ENCODE measurements at regions not wholly inside any gene's neighbourhood (a gene's known extent, or its start where the extent isn't known, plus 50 kb on each side); places are given as distances from the start of the nearest gene placed in this dataset.

DNA sequence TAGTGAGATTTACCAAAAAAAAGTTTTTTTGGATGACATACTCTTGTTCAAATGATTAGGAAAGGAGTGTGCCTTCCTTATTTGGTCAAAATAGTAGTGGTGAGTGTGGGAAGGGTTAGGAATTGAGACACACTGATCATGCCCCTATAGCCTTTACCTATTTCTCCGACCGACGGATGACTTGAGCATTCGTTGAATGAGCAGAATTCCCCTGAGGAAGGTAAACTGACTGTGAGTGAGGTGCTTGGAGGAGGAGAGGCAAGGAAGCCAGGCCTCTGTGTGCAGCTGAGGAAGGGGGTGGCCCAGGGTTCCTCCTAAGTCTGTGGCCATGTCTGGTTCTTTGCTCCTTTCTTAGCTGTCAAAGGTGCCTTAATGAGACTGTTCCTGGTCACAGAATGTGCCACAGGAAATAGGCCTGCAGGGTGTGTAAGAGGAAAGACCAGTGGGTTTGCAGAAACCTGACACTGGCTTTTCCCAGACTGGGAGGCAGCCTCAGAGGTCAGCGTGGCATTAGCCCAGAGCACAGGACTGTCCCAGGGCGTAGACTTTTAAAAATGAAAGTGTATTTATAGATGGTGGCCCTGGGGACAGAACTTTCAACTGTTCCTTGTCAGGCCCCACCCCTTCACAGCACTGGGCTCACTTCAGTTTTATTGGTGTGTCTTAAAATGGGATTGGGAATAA lies 307.7 kb upstream of the C2CD4B start:
- H2AFZ ChIP-seq: no peak overlapping the region
- H3K9me3 ChIP-seq (ENCODE audit: low read depth): no peaks in the 10 kb centered on the region
- H3K4me3 ChIP-seq: no peak overlapping the region
- H3K36me3 ChIP-seq (replicated peaks; ENCODE audit: insufficient read depth, low read depth): no peaks in the 10 kb centered on the region
- 68% methylated on average over 6 of the region's 6 CpGs for WGBS (ENCODE audit: low lambda C conversion rate, missing lambda C conversion rate)
- no peak for DNase-seq (ENCODE audit: low spot score)
- H3K79me2 ChIP-seq: peaks cover 30% of the 10 kb centered on the region
- H3K27me3 ChIP-seq: no peaks in the 10 kb centered on the region
- H3K4me2 ChIP-seq: no peak overlapping the region
- H3K9me2 ChIP-seq (replicated peaks; ENCODE audit: insufficient read depth): no peaks in the 10 kb centered on the region
- peak overlapping the region; percentile 12 for H3K27ac ChIP-seq
- H3K4me1 ChIP-seq (ENCODE audit: insufficient read depth): peaks cover 25% of the 10 kb centered on the region
- no peaks in the 10 kb centered on the region for H4K20me1 ChIP-seq (ENCODE audit: insufficient read depth, poor library complexity, severe bottlenecking)
- no peak for TF ChIP-seq CTCF (IDR thresholded peaks at IDR 0.05; ENCODE audit: poor library complexity)
- TF ChIP-seq EZH2 (IDR thresholded peaks at IDR 0.05; ENCODE audit: borderline replicate concordance): no peak
- no peak for TF ChIP-seq EZH2phosphoT487 (IDR thresholded peaks at IDR 0.05; ENCODE audit: low read depth, severe bottlenecking, unreplicated experiment)

- Histone ChIP-seq H3K4me2 (no peak overlapping the region), H3K27me3 (no peaks in the 10 kb centered on the region), H3K9me2 (replicated peaks; ENCODE audit: insufficient read depth) (no peaks in the 10 kb centered on the region), H3K9me3 (ENCODE audit: low read depth) (no peaks in the 10 kb centered on the region), H2AFZ (no peak overlapping the region), H3K27ac (no peak overlapping the region), H3K36me3 (replicated peaks; ENCODE audit: insufficient read depth, low read depth) (no peaks in the 10 kb centered on the region), H3K79me2 (peaks cover 27% of the 10 kb centered on the region), H4K20me1 (ENCODE audit: insufficient read depth, poor library complexity, severe bottlenecking) (no peaks in the 10 kb centered on the region), H3K4me3 (no peak overlapping the region), H3K4me1 (ENCODE audit: insufficient read depth) (peaks cover 29% of the 10 kb centered on the region)
- no peak for TF ChIP-seq EZH2phosphoT487 (IDR thresholded peaks at IDR 0.05; ENCODE audit: low read depth, severe bottlenecking, unreplicated experiment)
- TF ChIP-seq EZH2 (IDR thresholded peaks at IDR 0.05; ENCODE audit: borderline replicate concordance): no peak
- DNase-seq (ENCODE audit: low spot score): no peak
- WGBS (ENCODE audit: low lambda C conversion rate, missing lambda C conversion rate): 77% methylated on average over 9 of the region's 9 CpGs
These were observed 309.1 kb upstream of the C2CD4B start for GRCh38 chr15:62474021-62474770.

- WGBS (ENCODE audit: low lambda C conversion rate, missing lambda C conversion rate): 56% methylated on average over 5 of the region's 5 CpGs
- H3K9me2 ChIP-seq (replicated peaks; ENCODE audit: insufficient read depth): no peaks in the 10 kb centered on the region
- TF ChIP-seq EZH2 (IDR thresholded peaks at IDR 0.05; ENCODE audit: borderline replicate concordance) (no peak), CTCF (IDR thresholded peaks at IDR 0.05; ENCODE audit: poor library complexity) (no peak), EZH2phosphoT487 (IDR thresholded peaks at IDR 0.05; ENCODE audit: low read depth, severe bottlenecking, unreplicated experiment) (no peak)
- no peak for DNase-seq (ENCODE audit: low spot score)
- H3K4me2 ChIP-seq: no peak overlapping the region
- H3K36me3 ChIP-seq (replicated peaks; ENCODE audit: insufficient read depth, low read depth): no peaks in the 10 kb centered on the region
- H3K4me1 ChIP-seq (ENCODE audit: insufficient read depth): peaks cover 24% of the 10 kb centered on the region
- H3K27me3 ChIP-seq: no peaks in the 10 kb centered on the region
- H3K27ac ChIP-seq: no peak overlapping the region
- peaks cover 27% of the 10 kb centered on the region for H3K79me2 ChIP-seq
- H3K9me3 ChIP-seq (ENCODE audit: low read depth): no peaks in the 10 kb centered on the region
- no peaks in the 10 kb centered on the region for H4K20me1 ChIP-seq (ENCODE audit: insufficient read depth, poor library complexity, severe bottlenecking)
- H3K4me3 ChIP-seq: no peak overlapping the region
- H2AFZ ChIP-seq: no peak overlapping the region
These were observed 309.7 kb upstream of the C2CD4B start for GRCh38 chr15:62474771-62475124.

GRCh38 chr15:62475591-62475990 lies 310.5 kb upstream of the C2CD4B start:
- Histone ChIP-seq H3K4me1 (ENCODE audit: insufficient read depth) (peaks cover 16% of the 10 kb centered on the region), H3K9me3 (ENCODE audit: low read depth) (no peaks in the 10 kb centered on the region), H2AFZ (no peak overlapping the region), H4K20me1 (ENCODE audit: insufficient read depth, poor library complexity, severe bottlenecking) (no peaks in the 10 kb centered on the region), H3K79me2 (peaks cover 25% of the 10 kb centered on the region), H3K27me3 (no peaks in the 10 kb centered on the region), H3K27ac (peak overlapping the region; percentile 17), H3K9me2 (replicated peaks; ENCODE audit: insufficient read depth) (no peaks in the 10 kb centered on the region), H3K4me2 (peak overlapping the region; percentile 23), H3K36me3 (replicated peaks; ENCODE audit: insufficient read depth, low read depth) (no peaks in the 10 kb centered on the region), H3K4me3 (no peak overlapping the region)
- TF ChIP-seq EZH2phosphoT487 (IDR thresholded peaks at IDR 0.05; ENCODE audit: low read depth, severe bottlenecking, unreplicated experiment) (no peak), CTCF (IDR thresholded peaks at IDR 0.05; ENCODE audit: poor library complexity) (no peak), EZH2 (IDR thresholded peaks at IDR 0.05; ENCODE audit: borderline replicate concordance) (no peak)
- DNase-seq (ENCODE audit: low spot score): no peak
- 44% methylated on average over 2 of the region's 2 CpGs for WGBS (ENCODE audit: low lambda C conversion rate, missing lambda C conversion rate)
